ENCODE measurements at regions not wholly inside any gene's neighbourhood (a gene's known extent, or its start where the extent isn't known, plus 50 kb on each side); places are given as distances from the start of the nearest gene placed in this dataset.
A peak's percentile ranks its signal among the peaks of the same experiment; 100 is the strongest.

GRCh38 chr2:18427762-18428161, 132.7 kb downstream of the RDH14 start:
- no peak overlapping the region for H3K4me3 ChIP-seq (ENCODE audit: low read depth, low read length)
- TF ChIP-seq CTCF (conservative IDR thresholded peaks at IDR 0.05; ENCODE audit: low read depth, low read length) = no peak
- no peak for DNase-seq (ENCODE audit: low read depth)

- no peak for DNase-seq (ENCODE audit: low read depth)
- TF ChIP-seq CTCF (conservative IDR thresholded peaks at IDR 0.05; ENCODE audit: low read depth, low read length) = no peak
- no peak overlapping the region for H3K4me3 ChIP-seq (ENCODE audit: low read depth, low read length)
Observed at GRCh38 chr2:18426174-18426573, 134.3 kb downstream of the RDH14 start.

- no peak overlapping the region for H3K4me3 ChIP-seq (ENCODE audit: low read depth, low read length)
- peak; percentile 42 for DNase-seq (ENCODE audit: low read depth)
- peak; percentile 43 for TF ChIP-seq CTCF (conservative IDR thresholded peaks at IDR 0.05; ENCODE audit: low read depth, low read length)
Observed at GRCh38 chr2:18425210-18425703, 135.2 kb downstream of the RDH14 start.

GRCh38 chr2:18423636-18424035, 136.8 kb downstream of the RDH14 start:
- no peak for TF ChIP-seq CTCF (conservative IDR thresholded peaks at IDR 0.05; ENCODE audit: low read depth, low read length)
- no peak for DNase-seq (ENCODE audit: low read depth)
- no peak overlapping the region for H3K4me3 ChIP-seq (ENCODE audit: low read depth, low read length)

- no peak for TF ChIP-seq CTCF (conservative IDR thresholded peaks at IDR 0.05; ENCODE audit: low read depth, low read length)
- no peak for DNase-seq (ENCODE audit: low read depth)
- no peak overlapping the region for H3K4me3 ChIP-seq (ENCODE audit: low read depth, low read length)
Observed at GRCh38 chr2:18422432-18423165, 137.9 kb downstream of the RDH14 start.

- no peak overlapping the region for H3K4me3 ChIP-seq (ENCODE audit: low read depth, low read length)
Observed at GRCh38 chr2:18413676-18414396, 146.6 kb downstream of the RDH14 start.

More at GRCh38 chr2:18413676-18414396, 146.6 kb downstream of the RDH14 start:
- no peak for TF ChIP-seq CTCF (conservative IDR thresholded peaks at IDR 0.05; ENCODE audit: low read depth, low read length)
- DNase-seq (ENCODE audit: low read depth) = peak; percentile 90

Data from choroid plexus epithelial cell (primary cell).